Neuronal stem cell (in vitro differentiated cells): ENCODE measurements at regions not wholly inside any gene's neighbourhood (a gene's known extent, or its start where the extent isn't known, plus 50 kb on each side); places are given as distances from the start of the nearest gene placed in this dataset.

Source experiments
- DNase-seq: peaks from one replicate; pipeline ENCODE4 v3.0.0-alpha.2; 2013; ENCODE audit warnings: low spot score
- H2AFZ ChIP-seq: one replicate; pipeline ENCODE4 v1.6.1; 2013; ENCODE audit warnings: mild to moderate bottlenecking, low read length, inconsistent platforms
- H2AK5ac ChIP-seq: 2 replicates; pipeline ENCODE4 v1.6.1; 2013; ENCODE audit warnings: low read depth, mild to moderate bottlenecking, inconsistent platforms, low read length, moderate library complexity, mixed read lengths
- H2BK120ac ChIP-seq: 2 replicates; pipeline ENCODE4 v1.6.1; 2013; ENCODE audit warnings: low read depth, mild to moderate bottlenecking, inconsistent platforms, low read length, moderate library complexity, mixed read lengths
- H2BK12ac ChIP-seq: one replicate; pipeline ENCODE4 v1.6.1; 2013; ENCODE audit warnings: low read length, inconsistent platforms
- H2BK15ac ChIP-seq: 2 replicates; pipeline ENCODE4 v1.6.1; 2013; ENCODE audit warnings: mild to moderate bottlenecking, low read length, inconsistent platforms, mixed read lengths
- H2BK5ac ChIP-seq: one replicate; pipeline ENCODE4 v1.6.1; 2013; ENCODE audit warnings: inconsistent platforms, mild to moderate bottlenecking, low read length, moderate library complexity
- H3K14ac ChIP-seq: one replicate; pipeline ENCODE4 v1.6.1; 2013; ENCODE audit warnings: low read length, inconsistent platforms
- H3K18ac ChIP-seq: 2 replicates; pipeline ENCODE4 v1.6.1; 2013; ENCODE audit warnings: low read length, inconsistent platforms
- H3K23ac ChIP-seq: 2 replicates; pipeline ENCODE4 v1.6.1; 2013; ENCODE audit warnings: low read depth, mild to moderate bottlenecking, mixed read lengths, low read length, inconsistent platforms; ENCODE audit not compliant: poor library complexity
- H3K27ac ChIP-seq: replicated peaks from 3 replicates; pipeline ENCODE4 v1.5.1; 2013; ENCODE audit warnings: low read length, inconsistent platforms
- H3K27me3 ChIP-seq, 3 experiments: 2 replicates each; pipeline ENCODE4 v1.6.1; 2013; ENCODE audit warnings: low read length in 3 of 3, mild to moderate bottlenecking in 2 of 3, inconsistent platforms in 1 of 3, low read depth in 1 of 3, mixed read lengths in 1 of 3, moderate library complexity in 1 of 3; ENCODE audit not compliant: control insufficient read depth in 3 of 3, insufficient read depth in 3 of 3
- H3K36me3 ChIP-seq, 2 donors: replicated peaks in 1 of 2; 2 replicates each; pipeline ENCODE4 v1.6.1; 2013; ENCODE audit warnings: low read length in 2 of 2; ENCODE audit not compliant: control insufficient read depth in 2 of 2, insufficient read depth in 2 of 2
- H3K4ac ChIP-seq: 2 replicates; pipeline ENCODE4 v1.6.1; 2013; ENCODE audit warnings: inconsistent platforms, mild to moderate bottlenecking, low read length, moderate library complexity
- H3K4me1 ChIP-seq, 2 donors: 1 replicate in 1 of 2; 2 replicates in 1 of 2; pipeline ENCODE4 v1.6.1; 2013; ENCODE audit warnings: low read length in 2 of 2, low read depth in 1 of 2; ENCODE audit not compliant: control insufficient read depth in 2 of 2, insufficient read depth in 1 of 2
- H3K4me2 ChIP-seq: one replicate; pipeline ENCODE4 v1.6.1; 2013; ENCODE audit warnings: mild to moderate bottlenecking, low read length, inconsistent platforms; ENCODE audit not compliant: insufficient read depth, poor library complexity, severe bottlenecking
- H3K4me3 ChIP-seq, 2 donors: 2 replicates each; pipeline ENCODE4 v1.5.1; 2013; ENCODE audit warnings: low read length in 2 of 2, mild to moderate bottlenecking in 2 of 2, inconsistent platforms in 1 of 2, moderate library complexity in 1 of 2
- H3K79me1 ChIP-seq: one replicate; pipeline ENCODE4 v1.6.1; 2013; ENCODE audit warnings: low read depth, mild to moderate bottlenecking, inconsistent platforms, low read length, moderate library complexity
- H3K9ac ChIP-seq: one replicate; pipeline ENCODE4 v1.6.1; 2013; ENCODE audit warnings: mild to moderate bottlenecking, low read depth, low read length, inconsistent platforms; ENCODE audit not compliant: poor library complexity
- H3K9me3 ChIP-seq, 2 donors: replicated peaks in 1 of 2; 2 replicates each; pipeline versions ENCODE3 to v1.6.1; 2013; ENCODE audit warnings: low read length in 2 of 2, mild to moderate bottlenecking in 2 of 2, inconsistent platforms in 1 of 2, low read depth in 1 of 2, mixed read lengths in 1 of 2, moderate library complexity in 1 of 2; ENCODE audit not compliant: control insufficient read depth in 2 of 2, insufficient read depth in 1 of 2
- H4K8ac ChIP-seq: one replicate; pipeline ENCODE4 v1.6.1; 2013; ENCODE audit warnings: low read depth, mild to moderate bottlenecking, inconsistent platforms, low read length, moderate library complexity
- H4K91ac ChIP-seq: one replicate; pipeline ENCODE4 v1.6.1; 2013; ENCODE audit warnings: low read length, low read depth, mild to moderate bottlenecking, inconsistent platforms; ENCODE audit not compliant: poor library complexity
- WGBS, 2 donors: extraction: QIAGEN DNeasy Blood & Tissue Kit; methylation state at CpG; one replicate each; pipeline ENCODE4 v1.1.7; 2013; ENCODE audit warnings: missing lambda C conversion rate in 2 of 2, mixed read lengths in 1 of 2; ENCODE audit not compliant: insufficient read length in 2 of 2, insufficient replicate concordance in 1 of 2; ENCODE audit errors: extremely low coverage in 2 of 2; 5-methylcytosine and 5-hydroxymethylcytosine counted together

DNA sequence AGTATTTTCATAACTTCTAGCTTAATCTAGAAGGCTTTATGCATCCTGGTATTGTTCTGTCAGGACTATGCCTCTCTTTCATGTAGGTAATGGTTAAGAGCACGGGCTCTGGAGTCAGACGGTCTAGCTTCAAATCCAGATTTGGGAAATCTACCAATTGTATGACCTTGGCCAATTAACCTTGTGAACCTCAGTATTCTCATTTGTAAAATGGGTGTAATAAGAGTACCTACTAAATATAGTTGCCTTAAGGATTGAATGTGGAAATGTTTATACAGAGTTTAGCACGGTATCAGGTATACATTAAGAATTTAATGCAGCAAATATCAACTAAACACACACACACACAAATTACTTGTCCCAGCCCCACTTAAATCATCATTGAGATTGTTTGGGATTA, 97.3 kb upstream of the RAB3GAP2 start:
- H3K4me2 ChIP-seq: no peak overlapping the region
- H2BK12ac ChIP-seq: no peak overlapping the region
- H3K9ac ChIP-seq: no peak overlapping the region
- no peak for DNase-seq
- H2BK15ac ChIP-seq: no peak overlapping the region
- H3K14ac ChIP-seq: no peak overlapping the region
- no peak overlapping the region for H4K91ac ChIP-seq
- H2AK5ac ChIP-seq: no peak overlapping the region
- H2BK120ac ChIP-seq: no peak overlapping the region
- H3K27ac ChIP-seq: no peak overlapping the region
- no peak overlapping the region for H2AFZ ChIP-seq
- H3K36me3 ChIP-seq: no peaks in the 10 kb centered on the region
- no peak overlapping the region for H3K18ac ChIP-seq
- WGBS, 2 donors: no CpG with 5 or more reads among the region's 3 CpGs
- peaks cover 0 to 3% of the 10 kb centered on the region in 2 donors for H3K4me1 ChIP-seq
- H4K8ac ChIP-seq: no peak overlapping the region
- no peak overlapping the region for H2BK5ac ChIP-seq
- no peaks in the 10 kb centered on the region for H3K79me1 ChIP-seq
- H3K4me3 ChIP-seq: no peak overlapping the region
- H3K27me3 ChIP-seq: peaks cover 0 to 7% (median 0%) of the 10 kb centered on the region in 3 experiments
- no peak overlapping the region for H3K23ac ChIP-seq
- H3K4ac ChIP-seq: no peak overlapping the region
- H3K9me3 ChIP-seq: peaks cover 2 to 3% of the 10 kb centered on the region in 2 donors

DNA sequence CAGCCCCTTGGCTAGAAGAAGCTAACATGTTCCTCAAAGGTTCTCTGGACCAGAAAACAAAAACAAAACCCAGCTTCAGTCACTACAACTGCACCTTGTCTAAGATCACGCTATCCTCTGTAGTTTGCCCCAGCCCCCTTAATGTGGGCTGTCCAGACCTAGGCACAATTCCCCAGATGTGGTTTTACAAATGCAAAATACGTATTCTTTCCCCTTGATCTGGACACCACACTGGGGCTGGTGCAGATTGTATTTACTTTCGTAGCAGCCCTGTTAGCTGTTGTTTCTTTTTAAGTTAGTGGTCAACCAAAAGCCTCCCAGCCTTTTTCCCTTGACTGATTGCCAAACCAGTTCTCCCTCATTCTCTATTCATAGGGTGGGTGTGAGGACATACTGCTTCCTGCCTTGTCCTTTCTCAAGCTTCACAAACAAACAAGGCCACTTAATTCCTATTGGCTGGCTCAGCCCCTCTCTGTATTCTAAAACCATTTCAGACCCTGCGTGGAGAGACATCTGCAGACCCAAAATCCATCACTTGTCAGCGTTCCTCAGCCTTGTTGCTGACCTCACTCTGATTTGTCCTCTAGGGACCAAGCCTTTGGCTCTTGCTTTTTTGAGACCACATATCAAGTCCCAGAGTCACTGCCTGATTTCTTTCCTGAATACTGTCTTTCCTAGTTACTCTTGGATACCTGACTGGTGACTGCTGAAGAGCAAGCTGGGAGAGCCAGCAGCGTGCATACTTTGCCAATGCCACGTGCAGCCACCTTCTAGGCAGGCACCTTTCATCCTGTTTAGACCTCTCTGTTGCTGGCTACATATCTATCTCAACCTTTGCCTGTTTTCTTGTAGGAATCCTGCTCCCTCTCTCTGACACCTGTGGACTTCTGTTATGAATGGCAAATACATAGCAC, 96.4 kb upstream of the RAB3GAP2 start:
- Histone ChIP-seq H3K4me2 (no peak overlapping the region), H4K8ac (no peak overlapping the region), H3K9me3 (peaks cover 2 to 3% of the 10 kb centered on the region in 2 donors), H3K36me3 (no peaks in the 10 kb centered on the region), H2BK5ac (no peak overlapping the region), H3K9ac (no peak overlapping the region), H3K23ac (no peak overlapping the region), H3K4me3 (no peak overlapping the region), H4K91ac (no peak overlapping the region), H3K4me1 (peaks cover 0 to 3% of the 10 kb centered on the region in 2 donors), H3K79me1 (no peaks in the 10 kb centered on the region), H2BK120ac (no peak overlapping the region), H3K14ac (no peak overlapping the region), H2AFZ (no peak overlapping the region), H3K27ac (no peak overlapping the region), H3K4ac (no peak overlapping the region), H3K27me3 (peaks cover 0 to 5% (median 0%) of the 10 kb centered on the region in 3 experiments), H3K18ac (no peak overlapping the region), H2BK15ac (no peak overlapping the region), H2BK12ac (no peak overlapping the region), H2AK5ac (no peak overlapping the region)
- no peak for DNase-seq
- no CpG with 5 or more reads among the region's 7 CpGs for WGBS, 2 donors

DNA sequence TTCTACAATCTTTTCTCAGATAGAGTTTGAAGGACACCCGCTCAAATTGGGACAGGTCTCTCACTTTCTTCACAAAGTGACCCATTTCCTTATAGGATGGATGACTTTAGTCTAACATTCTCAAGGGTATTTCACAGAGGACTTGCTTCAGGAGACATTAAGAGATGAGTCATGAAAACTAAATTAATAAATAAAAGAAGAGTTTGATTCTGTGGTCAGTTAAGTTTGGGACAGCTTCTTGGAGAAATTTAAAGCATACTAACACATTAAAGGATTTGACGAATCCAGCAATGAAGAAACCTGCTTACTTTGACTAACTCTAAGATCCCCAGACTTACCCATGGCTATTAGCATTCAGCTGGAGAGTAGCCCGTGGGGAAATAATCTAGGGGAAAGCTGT, 95.6 kb upstream of the RAB3GAP2 start:
- H3K23ac ChIP-seq: no peak overlapping the region
- WGBS, 2 donors: no CpG with 5 or more reads among the region's 3 CpGs
- no peak overlapping the region for H2AK5ac ChIP-seq
- H4K8ac ChIP-seq: no peak overlapping the region
- no peaks in the 10 kb centered on the region for H3K36me3 ChIP-seq
- no peak overlapping the region for H3K4ac ChIP-seq
- H2BK12ac ChIP-seq: no peak overlapping the region
- no peak overlapping the region for H2AFZ ChIP-seq
- H3K9ac ChIP-seq: no peak overlapping the region
- no peak overlapping the region for H3K14ac ChIP-seq
- no peak overlapping the region for H3K4me2 ChIP-seq
- H3K27ac ChIP-seq: no peak overlapping the region
- H3K4me3 ChIP-seq: no peak overlapping the region
- no peak for DNase-seq
- H3K4me1 ChIP-seq: peaks cover 0 to 5% of the 10 kb centered on the region in 2 donors
- H3K79me1 ChIP-seq: no peaks in the 10 kb centered on the region
- peaks cover 2 to 3% of the 10 kb centered on the region in 2 donors for H3K9me3 ChIP-seq
- H2BK15ac ChIP-seq: no peak overlapping the region
- no peak overlapping the region for H4K91ac ChIP-seq
- no peak overlapping the region for H2BK5ac ChIP-seq
- H3K18ac ChIP-seq: no peak overlapping the region
- no peak overlapping the region for H2BK120ac ChIP-seq
- H3K27me3 ChIP-seq: peaks cover 0 to 4% (median 0%) of the 10 kb centered on the region in 3 experiments

DNA sequence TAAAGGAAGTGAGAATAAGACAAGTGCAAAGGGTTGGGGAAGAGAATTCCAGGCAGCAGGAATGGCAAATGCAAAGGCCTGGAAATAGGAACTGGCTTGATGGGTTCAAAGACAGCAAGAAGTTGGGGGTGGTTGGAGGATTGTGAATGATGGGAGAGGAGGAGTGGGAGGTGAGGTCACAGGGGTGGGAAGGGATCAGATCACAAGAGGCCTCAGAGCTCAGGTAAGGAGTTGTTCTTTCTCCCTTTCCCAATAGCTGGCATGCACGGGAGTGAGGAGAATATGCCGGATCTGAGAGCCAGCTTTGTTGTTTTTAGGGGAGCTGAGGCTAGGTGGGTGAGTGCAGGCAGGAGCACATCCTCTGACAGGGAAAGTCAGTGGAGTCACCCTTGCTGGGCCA, 94.0 kb upstream of the RAB3GAP2 start:
- H3K9ac ChIP-seq: no peak overlapping the region
- peaks cover 0 to 5% of the 10 kb centered on the region in 2 donors for H3K4me1 ChIP-seq
- no peak overlapping the region for H3K18ac ChIP-seq
- H3K36me3 ChIP-seq: no peaks in the 10 kb centered on the region
- no peak overlapping the region for H2BK12ac ChIP-seq
- H2AK5ac ChIP-seq: no peak overlapping the region
- no peak for DNase-seq
- H3K4ac ChIP-seq: no peak overlapping the region
- H3K9me3 ChIP-seq: peaks cover 2 to 3% of the 10 kb centered on the region in 2 donors
- no peak overlapping the region for H2BK120ac ChIP-seq
- H3K27ac ChIP-seq: no peak overlapping the region
- H3K79me1 ChIP-seq: no peaks in the 10 kb centered on the region
- no peak overlapping the region for H2BK5ac ChIP-seq
- no peak overlapping the region for H4K8ac ChIP-seq
- H3K4me3 ChIP-seq: no peak overlapping the region
- no CpG with 5 or more reads among the region's 2 CpGs for whole genome bisulfite sequencing, 2 donors
- H3K14ac ChIP-seq: no peak overlapping the region
- no peak overlapping the region for H3K4me2 ChIP-seq
- peaks cover 0 to 4% (median 0%) of the 10 kb centered on the region in 3 experiments for H3K27me3 ChIP-seq
- no peak overlapping the region for H2BK15ac ChIP-seq
- no peak overlapping the region for H2AFZ ChIP-seq
- no peak overlapping the region for H3K23ac ChIP-seq
- H4K91ac ChIP-seq: no peak overlapping the region
